ENCODE measurements at regions not wholly inside any gene's neighbourhood (a gene's known extent, or its start where the extent isn't known, plus 50 kb on each side); places are given as distances from the start of the nearest gene placed in this dataset.

DNA sequence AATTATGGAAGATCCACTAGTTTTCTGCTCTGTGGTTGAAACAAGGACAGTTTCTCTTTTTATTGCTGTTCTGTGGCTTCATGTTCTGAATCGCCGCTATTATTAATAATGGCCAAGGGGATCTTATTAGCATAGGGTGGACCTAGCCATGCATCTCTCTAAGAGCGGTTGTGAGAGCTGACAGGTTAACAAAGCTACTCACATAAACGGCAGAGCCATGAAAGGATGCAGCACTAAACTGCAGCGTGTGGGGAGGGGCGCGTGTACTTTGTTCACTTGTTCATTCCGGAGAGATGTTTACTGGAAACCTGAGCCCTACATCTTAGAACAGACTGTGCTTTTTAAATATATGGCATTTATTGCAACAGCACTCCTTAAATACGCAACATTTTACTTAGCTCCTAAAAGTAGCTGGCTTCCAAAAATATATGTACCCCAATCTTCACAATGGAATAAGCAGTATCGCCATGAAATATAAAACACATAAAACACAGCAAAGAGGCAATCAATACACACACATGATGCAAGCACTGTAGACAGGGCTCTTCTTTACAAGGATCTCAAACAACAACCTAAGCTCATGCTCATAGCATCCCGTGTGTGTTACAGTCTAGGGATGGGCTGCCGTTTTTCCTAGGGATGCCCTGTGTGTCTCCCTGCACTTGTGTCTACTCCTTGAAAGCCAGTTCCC, 424.6 kb downstream of the MED10 start:
- no peak for DNase-seq (ENCODE audit: low read depth in 3 of 3)

DNA sequence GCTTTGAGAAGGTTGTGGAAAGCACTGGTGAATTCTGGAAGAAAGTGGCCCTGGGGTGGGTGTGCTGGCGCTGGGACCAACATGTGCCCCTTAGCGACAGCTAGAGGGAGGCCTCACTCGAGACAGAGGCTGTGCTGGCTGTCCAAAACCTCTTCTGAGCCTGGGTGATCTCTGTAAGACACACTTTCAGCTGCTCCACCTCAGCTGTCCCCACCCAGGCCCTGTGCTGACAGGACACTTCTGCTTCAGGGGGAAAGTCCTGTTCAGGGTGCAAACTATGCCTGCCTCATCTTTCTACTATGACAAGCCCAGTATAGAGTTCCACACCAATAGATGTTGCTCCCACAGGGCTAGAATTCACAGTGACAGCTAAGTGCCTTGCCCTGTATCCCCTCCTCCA, 426.4 kb downstream of the MED10 start:
- no peak for DNase-seq (ENCODE audit: low read depth in 3 of 3)

DNA sequence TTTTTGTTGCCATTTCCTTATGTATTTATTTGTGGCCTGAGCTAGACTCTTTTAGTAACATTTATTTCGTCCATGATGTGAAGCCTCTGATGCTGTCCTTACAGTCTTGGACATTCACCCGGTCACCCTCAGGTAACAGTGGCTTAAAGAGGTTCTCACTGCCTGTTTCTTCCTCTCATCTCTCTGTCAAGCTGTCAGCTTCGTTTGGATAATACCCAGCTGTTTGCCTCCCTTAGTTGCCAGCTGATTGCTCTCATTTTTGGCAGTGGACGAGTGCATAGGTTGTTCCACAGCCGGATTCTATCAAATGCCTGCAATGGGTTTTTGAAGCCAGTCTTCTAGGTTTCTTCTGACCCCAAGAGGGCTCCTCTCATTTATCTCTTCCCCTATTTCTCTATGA, 427.7 kb downstream of the MED10 start:
- no peak for DNase-seq (ENCODE audit: low read depth in 3 of 3)

DNA sequence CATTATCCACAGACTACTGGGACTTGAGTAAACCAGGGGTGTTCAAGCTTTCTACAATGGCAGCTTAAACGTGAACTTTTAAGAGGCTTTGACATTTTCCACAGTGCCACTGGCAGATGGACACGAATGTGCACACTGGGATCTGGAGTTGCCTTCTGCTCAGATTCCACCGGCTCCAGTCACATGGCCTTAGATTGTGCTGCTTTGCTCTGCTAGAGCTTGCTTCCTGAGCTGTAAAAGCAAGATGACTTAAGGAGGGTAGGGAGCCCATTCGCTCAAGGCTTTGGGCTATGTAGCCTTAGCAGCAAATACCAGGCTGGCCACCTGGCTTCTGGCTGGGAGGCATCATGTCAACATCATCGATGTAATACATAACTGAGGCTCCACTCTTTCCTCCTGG, 436.9 kb downstream of the MED10 start:
- no peak for DNase-seq (ENCODE audit: low read depth in 3 of 3)

DNA sequence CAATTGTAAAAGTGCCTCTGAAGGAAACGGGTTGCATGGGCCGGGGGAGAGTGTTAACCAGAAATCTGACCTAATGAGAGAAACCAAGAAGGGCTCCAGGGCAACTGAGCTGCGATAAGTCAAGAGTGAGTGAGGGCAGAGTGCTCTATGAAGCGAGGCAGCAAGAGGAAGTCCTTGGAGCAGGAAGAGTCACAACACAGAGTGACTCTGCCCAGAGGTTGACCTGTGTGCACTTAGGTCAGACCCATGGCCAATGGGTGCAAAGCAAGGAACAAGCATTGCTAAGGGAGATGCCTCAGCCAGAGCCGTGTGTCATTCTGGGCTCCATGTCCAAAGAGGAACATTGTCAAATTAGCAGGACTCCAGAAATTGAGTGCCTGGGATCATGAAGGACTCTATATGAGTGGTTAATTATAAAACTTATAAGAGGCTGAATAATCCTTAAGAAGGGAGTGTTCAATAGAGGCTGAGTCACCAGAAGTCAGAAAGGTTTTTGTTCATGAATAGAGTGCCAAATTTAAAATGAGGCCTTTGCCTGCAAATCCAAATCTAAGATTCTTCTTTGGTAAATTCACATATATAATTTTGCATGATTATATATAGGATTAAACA, 438.5 kb downstream of the MED10 start:
- no peak for DNase-seq (ENCODE audit: low read depth in 3 of 3)

DNA sequence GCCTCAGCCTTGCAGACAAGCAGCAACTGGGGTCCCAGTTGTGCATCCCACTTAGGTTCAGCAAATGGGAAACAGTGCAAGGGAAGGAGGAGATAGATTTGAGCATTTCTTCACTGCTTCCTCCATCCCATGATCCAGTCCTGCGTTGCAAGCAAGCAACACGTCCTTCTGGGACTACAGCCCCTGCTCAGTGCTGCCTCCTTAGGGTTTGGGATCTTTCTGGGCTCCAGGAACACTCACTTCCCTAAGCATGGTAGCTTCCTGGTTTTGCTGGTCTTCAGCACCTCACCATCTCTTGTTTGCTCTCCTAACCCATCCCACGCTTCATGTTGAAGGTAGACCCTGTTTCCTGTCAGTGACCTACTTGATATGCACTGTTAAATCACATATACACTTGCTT, 444.7 kb downstream of the MED10 start:
- no peak for DNase-seq (ENCODE audit: low read depth in 3 of 3)

DNA sequence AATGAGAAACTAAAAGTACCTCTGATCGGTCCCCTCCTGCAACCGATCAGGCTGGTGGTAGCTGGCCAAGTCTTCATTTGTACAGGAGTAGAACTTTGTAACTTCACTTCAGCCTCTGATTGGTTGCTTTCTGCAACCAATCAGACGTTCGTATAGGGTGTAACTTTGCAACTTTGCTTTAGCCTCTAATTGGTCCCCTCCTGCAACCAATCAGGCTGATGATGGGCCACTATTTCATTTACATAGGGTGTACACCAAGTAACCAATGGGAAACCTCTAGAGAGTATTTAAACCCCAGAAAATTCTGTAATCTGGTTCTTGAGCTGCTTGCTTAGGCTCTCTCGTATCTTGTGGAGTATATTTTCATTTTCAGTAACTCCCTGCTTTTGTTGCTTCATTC, 445.5 kb downstream of the MED10 start:
- DNase-seq (ENCODE audit: low read depth in 3 of 3): no peak

DNA sequence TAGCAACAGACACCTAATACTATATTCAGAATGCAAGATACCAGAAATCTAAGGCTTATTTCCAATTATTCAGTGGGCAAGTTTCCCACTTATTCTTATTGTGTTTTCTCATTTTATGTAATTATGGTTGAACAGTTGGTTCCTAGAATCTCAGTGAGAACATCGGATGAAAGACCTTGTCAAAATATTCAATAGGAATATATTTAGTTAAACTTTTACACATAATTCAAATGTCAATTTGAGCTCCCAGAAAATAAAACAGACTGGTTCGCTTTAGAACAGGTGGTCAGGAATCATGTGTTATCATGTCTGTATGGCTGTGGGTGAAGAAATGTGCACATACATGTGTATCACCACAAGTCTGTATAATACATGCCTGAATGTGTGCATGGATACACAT, 447.8 kb downstream of the MED10 start:
- DNase-seq (ENCODE audit: low read depth in 3 of 3): no peak

DNA sequence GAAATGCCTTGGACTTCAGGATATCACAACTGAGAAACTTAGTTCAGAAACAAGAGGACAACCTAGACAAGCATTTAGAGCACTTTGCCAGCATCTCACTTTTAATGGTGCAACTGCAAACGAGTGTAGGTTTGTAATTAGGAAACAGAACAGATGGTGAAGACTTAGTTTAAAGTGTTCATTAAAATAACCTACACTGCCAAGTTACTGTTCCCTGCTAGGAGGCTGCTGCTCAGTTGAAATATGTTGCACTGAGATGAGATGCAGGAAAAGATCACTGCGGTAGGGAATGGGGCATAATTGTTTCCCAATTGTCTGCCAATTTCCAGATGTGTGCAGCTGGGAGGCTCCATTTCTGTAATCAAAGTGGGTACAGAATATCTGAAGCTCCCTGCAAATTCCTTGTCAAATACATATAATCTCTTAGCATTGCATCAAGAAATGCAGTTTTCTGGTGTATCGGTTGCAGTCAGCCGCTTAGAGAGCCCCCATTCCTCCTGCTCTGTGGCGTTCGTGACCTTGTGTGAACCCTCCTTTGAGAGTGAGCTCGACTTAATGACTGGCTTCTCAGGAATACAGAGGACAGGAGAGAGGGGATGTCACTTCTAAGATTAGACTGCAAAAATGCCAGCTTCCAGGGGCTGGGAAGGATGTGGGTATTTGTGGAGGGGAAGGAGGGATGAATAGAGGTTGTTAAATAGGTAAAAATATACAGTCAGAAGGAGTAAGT, 448.9 kb downstream of the MED10 start:
- DNase-seq (ENCODE audit: low read depth in 3 of 3): no peak

DNA sequence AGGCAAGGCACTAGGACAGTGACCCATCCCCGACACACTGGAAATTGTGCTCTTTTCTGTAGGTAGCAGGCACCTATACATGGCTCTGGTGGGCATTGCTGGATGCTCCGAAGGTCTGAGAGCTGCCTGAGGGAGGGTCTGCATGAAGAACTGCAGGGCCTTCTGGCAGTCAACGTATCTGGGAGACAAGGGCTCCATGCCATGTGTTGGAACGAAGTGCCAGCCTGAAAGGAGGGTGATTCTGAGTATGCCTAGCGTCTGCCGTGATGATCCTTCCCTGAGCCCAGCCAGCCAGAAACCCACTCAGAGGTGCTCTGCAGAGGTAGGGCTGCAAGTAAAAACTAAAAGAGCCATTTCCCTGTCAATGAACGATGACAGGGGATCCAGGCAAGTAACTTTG, 453.2 kb downstream of the MED10 start:
- DNase-seq (ENCODE audit: low read depth in 3 of 3): no peak

DNA sequence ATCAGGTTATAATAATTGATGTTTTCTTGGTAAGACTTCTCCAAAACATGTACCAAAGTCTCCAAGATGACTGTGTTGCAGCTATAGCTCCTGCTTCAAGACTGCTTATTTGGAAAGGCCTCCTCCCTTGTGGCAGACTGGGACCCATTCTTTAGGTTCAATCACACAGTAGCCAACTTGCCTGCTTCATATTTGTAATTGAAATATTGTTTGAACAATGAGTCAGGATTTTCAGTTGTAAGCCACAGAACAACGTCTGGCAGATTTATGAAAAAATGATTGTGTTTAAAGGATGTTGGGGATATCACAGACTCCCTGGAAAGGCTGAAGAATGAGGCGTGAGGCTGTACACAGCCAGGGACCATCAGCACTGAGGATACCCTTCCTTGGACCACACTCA, 458.9 kb downstream of the MED10 start:
- no peak for DNase-seq (ENCODE audit: low read depth in 3 of 3)

DNA sequence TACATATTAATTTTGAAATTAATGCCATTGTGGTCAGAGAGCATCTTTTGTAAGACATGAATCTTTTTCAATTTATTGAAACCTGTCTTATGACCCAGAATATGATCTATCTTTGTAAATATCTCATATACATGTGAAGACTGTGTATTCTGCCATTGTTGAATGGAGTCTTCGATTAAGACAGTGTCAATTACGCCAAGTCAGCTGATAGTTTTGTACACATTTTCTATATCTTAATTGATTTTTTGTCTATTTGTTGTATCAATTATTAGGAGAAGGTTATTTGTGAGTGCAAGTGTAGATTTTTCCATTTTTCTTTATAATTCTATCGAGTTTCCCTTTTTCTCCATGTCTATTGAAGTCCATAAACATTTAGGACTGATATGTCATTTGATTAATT, 471.6 kb downstream of the MED10 start:
- DNase-seq (ENCODE audit: low read depth in 3 of 3): no peak

DNA sequence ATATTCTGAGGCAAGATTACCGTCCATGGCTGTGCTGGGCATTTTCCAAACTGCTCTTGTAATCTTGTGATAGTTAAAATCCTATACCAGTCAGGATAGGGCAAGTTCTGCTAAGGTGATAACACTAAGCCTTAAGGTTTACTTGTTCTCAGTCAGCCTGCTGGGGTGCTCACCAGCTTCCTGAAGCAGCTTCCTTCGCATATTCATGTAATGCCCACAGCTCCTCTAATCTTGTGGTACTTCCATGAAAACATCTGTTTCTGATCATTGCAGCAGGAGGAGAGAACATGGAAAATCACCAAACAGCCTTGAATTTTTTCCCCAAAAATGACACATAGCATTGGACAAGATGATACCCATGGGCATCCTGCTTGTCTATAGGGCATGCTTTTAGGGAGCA, 473.2 kb downstream of the MED10 start:
- no peak for DNase-seq (ENCODE audit: low read depth in 3 of 3)

DNA sequence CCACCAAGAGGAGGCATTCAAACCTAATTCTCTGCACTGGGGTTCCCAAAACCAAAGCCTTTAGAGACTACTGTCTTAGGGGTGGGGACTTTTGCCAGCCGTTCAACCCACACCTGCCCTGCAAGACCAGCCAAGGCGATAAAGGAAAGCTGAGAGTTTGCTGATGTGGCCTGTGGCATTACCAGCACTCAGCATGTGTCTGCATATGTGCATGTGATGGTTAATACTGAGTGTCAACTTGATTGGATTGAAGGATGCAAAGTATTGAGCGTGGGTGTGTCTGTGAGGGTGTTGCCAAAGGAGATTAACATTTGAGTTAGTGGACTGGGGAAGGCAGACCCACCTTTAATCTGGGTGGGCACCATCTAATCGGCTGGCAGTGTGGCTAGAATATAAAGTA, 474.2 kb downstream of the MED10 start:
- no peak for DNase-seq (ENCODE audit: low read depth in 3 of 3)

DNA sequence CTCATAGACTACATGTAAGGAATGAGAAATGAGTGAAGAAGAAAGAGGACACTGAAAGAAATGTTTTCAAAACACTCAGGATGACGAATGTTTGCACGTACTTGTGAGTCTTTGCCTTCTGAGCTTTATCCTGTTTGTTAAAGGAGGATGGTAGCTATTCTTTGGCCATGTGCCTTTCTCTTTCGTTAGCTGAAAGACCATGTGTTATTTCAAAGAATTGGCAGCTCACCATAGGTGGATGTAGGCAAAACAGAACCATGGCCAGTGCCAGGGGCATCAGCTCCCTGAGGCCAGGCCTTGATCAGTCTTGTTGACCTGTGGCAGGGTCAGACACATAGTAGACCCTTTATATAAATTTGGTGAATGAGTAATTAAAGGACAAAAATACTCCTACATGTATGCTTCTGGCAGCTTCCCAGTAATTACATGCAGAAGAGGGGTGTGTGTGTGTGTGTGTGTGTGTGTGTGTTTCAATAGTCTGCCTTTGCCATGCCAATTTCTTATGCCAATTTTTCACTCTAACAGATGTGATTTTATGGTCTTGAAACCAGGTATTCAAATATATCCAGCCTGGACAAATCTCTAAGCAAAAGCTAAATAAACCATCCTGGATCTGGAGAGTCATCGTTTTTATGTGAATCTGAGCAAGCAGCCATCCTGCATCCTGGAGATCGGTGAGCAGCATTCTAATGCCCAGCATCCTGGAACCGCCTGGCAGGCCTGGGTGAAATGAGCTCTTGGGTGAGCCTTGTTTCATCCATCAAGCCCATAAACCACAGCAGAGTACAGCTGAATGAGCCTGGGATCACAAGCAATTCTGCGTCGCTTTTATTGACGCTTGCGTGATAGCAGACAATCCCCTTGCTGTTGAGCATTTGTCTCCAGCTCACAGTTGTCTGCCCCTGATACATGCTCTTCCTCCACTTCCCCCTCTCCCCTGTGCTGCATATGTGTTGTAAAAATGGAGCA, 475.4 kb downstream of the MED10 start:
- DNase-seq (ENCODE audit: low read depth in 3 of 3): no peak

DNA sequence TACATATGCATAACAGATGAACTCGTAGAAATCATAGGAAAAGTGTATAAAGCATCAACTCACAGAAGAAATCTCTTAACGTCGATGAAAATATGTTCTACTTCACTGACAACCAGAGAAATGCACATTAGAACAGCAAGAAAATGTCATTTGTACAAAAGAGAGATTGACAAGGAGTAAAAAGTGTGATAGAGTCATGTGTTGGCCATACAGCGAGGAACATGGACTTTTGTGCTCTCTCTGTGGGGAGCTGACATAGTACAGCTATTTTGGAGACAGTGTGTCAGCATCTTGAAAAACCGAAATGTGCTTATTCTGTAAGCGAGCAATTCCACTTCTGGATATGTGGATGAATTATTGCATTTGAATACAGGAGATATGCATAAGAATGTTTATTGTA, 477.9 kb downstream of the ICE1 start:
- no peak for DNase-seq (ENCODE audit: low read depth in 3 of 3)

DNA sequence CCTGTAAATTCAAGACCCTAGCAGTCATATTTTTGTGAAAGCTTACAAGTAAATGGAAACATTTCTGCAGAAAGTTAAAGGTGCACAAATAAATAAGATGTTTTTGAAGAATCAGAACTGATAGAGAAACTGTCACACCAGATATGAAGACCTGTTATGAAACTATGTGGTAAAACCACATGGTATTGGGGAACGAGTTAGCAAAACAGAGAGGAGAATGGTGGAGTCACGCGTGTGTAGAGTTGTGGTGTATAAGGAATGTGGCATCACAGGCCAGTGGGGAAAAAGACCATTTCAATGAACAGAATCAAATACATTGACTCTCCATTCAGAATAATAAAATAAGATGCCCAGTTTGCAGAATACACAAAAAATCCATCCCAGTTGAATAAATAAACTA, 477.2 kb downstream of the ICE1 start:
- no peak for DNase-seq (ENCODE audit: low read depth in 3 of 3)

DNA sequence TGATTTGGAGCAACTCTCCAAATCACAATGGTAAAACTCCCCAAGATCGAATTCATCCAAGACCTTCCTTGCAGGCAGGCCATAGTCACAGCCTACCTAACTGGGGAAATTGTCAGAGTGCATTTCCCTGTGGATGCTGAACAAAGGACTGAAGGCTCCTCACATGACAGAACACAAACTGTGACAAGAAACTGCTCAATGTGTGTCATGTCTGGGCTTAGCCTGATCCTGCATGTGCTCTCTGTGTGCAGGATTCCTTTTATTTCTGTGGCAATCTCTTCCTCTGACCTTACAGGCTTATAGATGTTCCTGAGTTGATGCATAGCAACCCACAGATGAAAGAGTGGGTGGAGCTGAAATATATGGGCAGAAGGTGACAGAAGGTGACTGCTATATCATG, 465.8 kb downstream of the ICE1 start:
- no peak for DNase-seq (ENCODE audit: low read depth in 3 of 3)

DNA sequence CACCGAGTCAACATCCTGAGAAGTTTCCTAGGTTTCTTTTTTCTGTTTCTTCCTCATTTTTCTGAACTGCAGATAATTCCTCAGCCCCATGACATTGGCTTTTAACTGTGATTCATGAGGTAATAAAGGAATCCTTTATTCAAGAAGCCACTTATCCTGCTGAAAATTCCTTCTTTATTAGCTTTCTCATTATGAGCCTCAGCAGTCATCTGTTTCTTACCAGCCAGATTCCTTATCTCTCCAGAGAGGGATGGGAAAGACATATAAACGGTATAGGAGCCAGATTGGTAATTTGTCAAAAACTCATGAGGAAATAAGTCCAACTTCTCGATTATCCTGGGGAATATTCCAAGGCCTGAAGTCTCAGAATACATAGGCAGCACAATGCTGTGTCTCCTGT, 465.4 kb downstream of the ICE1 start:
- DNase-seq (ENCODE audit: low read depth in 3 of 3): no peak

DNA sequence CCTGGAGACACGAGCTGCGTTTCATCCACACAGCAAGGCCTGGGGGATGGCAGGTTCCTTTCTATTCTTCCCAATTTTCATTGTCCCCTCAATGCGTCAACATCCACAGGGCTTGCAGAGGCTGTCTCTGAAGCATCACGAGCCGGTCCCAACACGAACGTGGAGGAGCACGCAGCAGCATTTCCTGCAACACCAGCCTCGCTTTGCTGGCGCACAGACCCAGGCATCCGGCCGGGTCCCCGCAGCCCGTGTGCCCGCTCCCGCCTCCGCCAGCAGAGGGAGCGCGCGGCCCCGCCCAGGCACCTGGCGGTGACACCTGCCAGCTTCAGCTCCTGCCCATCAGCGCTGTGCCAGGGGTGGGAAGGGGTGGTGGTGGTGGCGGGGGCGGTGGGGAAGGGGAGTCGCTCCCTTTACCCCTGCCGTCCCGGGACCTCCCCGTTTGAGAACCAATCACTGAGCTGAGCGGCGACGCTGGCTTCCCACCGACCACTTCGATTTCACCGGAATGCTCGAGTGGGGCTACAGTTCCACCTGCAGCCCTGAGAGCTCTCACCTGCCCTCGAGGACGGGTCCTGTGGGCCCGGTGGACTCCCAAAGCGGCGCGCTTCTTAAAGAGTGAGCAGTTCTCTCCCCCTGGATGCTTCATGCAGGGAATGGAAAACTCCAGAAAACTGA, 464.5 kb downstream of the ICE1 start:
- DNase-seq (ENCODE audit: low read depth in 3 of 3): peak; percentile 8 to 41 (median 13)

DNA sequence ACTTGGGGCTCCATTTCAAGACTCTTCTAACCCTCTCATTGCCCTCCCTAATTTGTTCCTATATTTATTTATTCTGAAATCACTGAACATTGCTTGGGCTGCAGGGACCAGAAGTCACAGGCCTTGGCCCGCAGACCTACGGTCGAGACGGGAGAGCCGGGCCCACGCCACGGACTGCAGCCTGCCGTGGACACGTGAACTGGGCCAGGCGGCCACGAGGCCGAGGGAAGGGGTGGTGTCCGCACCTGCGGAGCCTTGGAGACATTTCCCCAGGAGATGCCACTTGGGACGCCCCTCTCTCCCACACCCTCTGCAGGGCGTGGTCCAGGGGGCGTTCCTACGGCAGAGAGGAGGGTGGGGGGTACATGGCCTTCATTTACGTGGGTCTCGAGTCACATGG, 463.9 kb downstream of the ICE1 start:
- no peak for DNase-seq (ENCODE audit: low read depth in 3 of 3)

DNA sequence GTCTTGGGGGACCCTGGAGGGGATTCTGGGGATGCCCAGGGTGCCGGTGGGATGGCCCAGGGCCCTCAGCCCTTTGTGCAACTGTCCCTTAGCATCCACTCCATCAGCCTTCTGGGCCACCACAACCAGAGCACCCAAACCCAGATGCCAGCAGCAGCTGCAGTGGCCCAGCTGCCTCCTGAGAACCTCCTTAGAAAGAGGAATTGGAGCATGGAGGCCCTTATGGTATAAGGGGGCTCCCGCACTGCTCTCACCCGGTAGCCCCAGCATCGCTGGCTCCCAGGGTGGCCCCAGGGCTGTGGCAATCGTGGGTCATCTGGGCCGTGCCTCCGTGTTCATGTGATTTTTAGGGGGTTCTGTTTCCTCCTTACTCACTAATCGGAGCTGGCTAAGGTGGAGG, 463.3 kb downstream of the ICE1 start:
- DNase-seq (ENCODE audit: low read depth in 3 of 3): no peak

Data from stimulated activated CD4-positive, alpha-beta T cell treated with anti-CD3 and anti-CD28 coated beads, TNF-alpha, amount 100 ng/mL, for 48 hours (primary cell).